ENCODE measurements at regions not wholly inside any gene's neighbourhood (a gene's known extent, or its start where the extent isn't known, plus 50 kb on each side); places are given as distances from the start of the nearest gene placed in this dataset.

- Histone ChIP-seq H3K27ac (ENCODE audit: insufficient read depth in 1 of 2, low read depth in 1 of 2, low read length in 2 of 2, poor library complexity in 1 of 2, severe bottlenecking in 2 of 2) (no peak overlapping the region), H3K9me3 (ENCODE audit: control extremely low read depth in 1 of 5, control insufficient read depth in 4 of 5, insufficient read depth in 2 of 5, low read depth in 1 of 5, low read length in 4 of 5) (no peaks in the 10 kb centered on the region), H3K27me3 (replicated peaks in 2 of 5; ENCODE audit: control insufficient read depth in 4 of 5, insufficient read depth in 5 of 5, low read length in 4 of 5) (peaks cover 0 to 3% (median 0%) of the 10 kb centered on the region in 5 experiments), H3K36me3 (ENCODE audit: control insufficient read depth in 4 of 4, insufficient read depth in 4 of 4, low read length in 3 of 4) (no peaks in the 10 kb centered on the region), H3K4me1 (ENCODE audit: control extremely low read depth in 1 of 4, control insufficient read depth in 4 of 4, insufficient read depth in 4 of 4, low read length in 3 of 4) (no peaks in the 10 kb centered on the region), H3K4me3 (ENCODE audit: control insufficient read depth in 1 of 7, extremely low read depth in 1 of 7, insufficient read depth in 4 of 7, low read depth in 2 of 7, low read length in 6 of 7) (no peak overlapping the region)
- POLR2A ChIA-PET = no interaction called here
- DNase-seq = no peak
- CTCF ChIA-PET = no interaction called here
- WGBS (ENCODE audit: insufficient coverage) = 41% methylated on average over 2 of the region's 4 CpGs
Measured at GRCh38 chr15:38992506-38992905, 427.9 kb upstream of the RASGRP1 start.

- ChIA-PET POLR2A (no interaction called here), CTCF (no interaction called here)
- H3K4me1 ChIP-seq (ENCODE audit: control extremely low read depth in 1 of 4, control insufficient read depth in 4 of 4, insufficient read depth in 4 of 4, low read length in 3 of 4) = no peaks in the 10 kb centered on the region
- H3K4me3 ChIP-seq (ENCODE audit: control insufficient read depth in 1 of 7, extremely low read depth in 1 of 7, insufficient read depth in 4 of 7, low read depth in 2 of 7, low read length in 6 of 7) = no peak overlapping the region
- H3K27ac ChIP-seq (ENCODE audit: insufficient read depth in 1 of 2, low read depth in 1 of 2, low read length in 2 of 2, poor library complexity in 1 of 2, severe bottlenecking in 2 of 2) = no peak overlapping the region
- peaks cover 0 to 3% (median 0%) of the 10 kb centered on the region in 5 experiments for H3K27me3 ChIP-seq (replicated peaks in 2 of 5; ENCODE audit: control insufficient read depth in 4 of 5, insufficient read depth in 5 of 5, low read length in 4 of 5)
- no peak for DNase-seq
- no peaks in the 10 kb centered on the region for H3K36me3 ChIP-seq (ENCODE audit: control insufficient read depth in 4 of 4, insufficient read depth in 4 of 4, low read length in 3 of 4)
- no peaks in the 10 kb centered on the region for H3K9me3 ChIP-seq (ENCODE audit: control extremely low read depth in 1 of 5, control insufficient read depth in 4 of 5, insufficient read depth in 2 of 5, low read depth in 1 of 5, low read length in 4 of 5)
- 100% methylated on average over 1 of the region's 2 CpGs for WGBS (ENCODE audit: insufficient coverage)
Measured at GRCh38 chr15:38992930-38993329, 428.3 kb upstream of the RASGRP1 start.

GRCh38 chr15:38994310-38994709 is 429.7 kb upstream of the RASGRP1 start:
- no peaks in the 10 kb centered on the region for H3K9me3 ChIP-seq (ENCODE audit: control extremely low read depth in 1 of 5, control insufficient read depth in 4 of 5, insufficient read depth in 2 of 5, low read depth in 1 of 5, low read length in 4 of 5)
- ChIA-PET POLR2A (no interaction called here), CTCF (no interaction called here)
- no peaks in the 10 kb centered on the region for H3K4me1 ChIP-seq (ENCODE audit: control extremely low read depth in 1 of 4, control insufficient read depth in 4 of 4, insufficient read depth in 4 of 4, low read length in 3 of 4)
- H3K4me3 ChIP-seq (ENCODE audit: control insufficient read depth in 1 of 7, extremely low read depth in 1 of 7, insufficient read depth in 4 of 7, low read depth in 2 of 7, low read length in 6 of 7) = no peak overlapping the region
- WGBS (ENCODE audit: insufficient coverage) = no CpG with 5 or more reads among the region's 2 CpGs
- no peak overlapping the region for H3K27ac ChIP-seq (ENCODE audit: insufficient read depth in 1 of 2, low read depth in 1 of 2, low read length in 2 of 2, poor library complexity in 1 of 2, severe bottlenecking in 2 of 2)
- no peaks in the 10 kb centered on the region for H3K36me3 ChIP-seq (ENCODE audit: control insufficient read depth in 4 of 4, insufficient read depth in 4 of 4, low read length in 3 of 4)
- no peak for DNase-seq
- peaks cover 0 to 3% (median 0%) of the 10 kb centered on the region in 5 experiments for H3K27me3 ChIP-seq (replicated peaks in 2 of 5; ENCODE audit: control insufficient read depth in 4 of 5, insufficient read depth in 5 of 5, low read length in 4 of 5)

GRCh38 chr15:38996111-38996631 is 431.6 kb upstream of the RASGRP1 start:
- H3K4me3 ChIP-seq (ENCODE audit: control insufficient read depth in 1 of 7, extremely low read depth in 1 of 7, insufficient read depth in 4 of 7, low read depth in 2 of 7, low read length in 6 of 7) = no peak overlapping the region
- ChIA-PET CTCF (interaction anchor here (1.0 kb wide), 1 partner anchor 9 kb away, joined by 3 read pairs; no protein-coding TSS in a partner anchor), POLR2A (no interaction called here)
- no peaks in the 10 kb centered on the region for H3K4me1 ChIP-seq (ENCODE audit: control extremely low read depth in 1 of 4, control insufficient read depth in 4 of 4, insufficient read depth in 4 of 4, low read length in 3 of 4)
- no peaks in the 10 kb centered on the region for H3K36me3 ChIP-seq (ENCODE audit: control insufficient read depth in 4 of 4, insufficient read depth in 4 of 4, low read length in 3 of 4)
- no peaks in the 10 kb centered on the region for H3K9me3 ChIP-seq (ENCODE audit: control extremely low read depth in 1 of 5, control insufficient read depth in 4 of 5, insufficient read depth in 2 of 5, low read depth in 1 of 5, low read length in 4 of 5)
- H3K27me3 ChIP-seq (replicated peaks in 2 of 5; ENCODE audit: control insufficient read depth in 4 of 5, insufficient read depth in 5 of 5, low read length in 4 of 5) = peaks cover 0 to 3% (median 0%) of the 10 kb centered on the region in 5 experiments
- no peak for DNase-seq
- WGBS (ENCODE audit: insufficient coverage) = no CpG with 5 or more reads among the region's 3 CpGs
- no peak overlapping the region for H3K27ac ChIP-seq (ENCODE audit: insufficient read depth in 1 of 2, low read depth in 1 of 2, low read length in 2 of 2, poor library complexity in 1 of 2, severe bottlenecking in 2 of 2)

GRCh38 chr15:38997841-38998240 is 433.2 kb upstream of the RASGRP1 start:
- POLR2A ChIA-PET = no interaction called here
- CTCF ChIA-PET = no interaction called here
- no peak overlapping the region for H3K27ac ChIP-seq (ENCODE audit: insufficient read depth in 1 of 2, low read depth in 1 of 2, low read length in 2 of 2, poor library complexity in 1 of 2, severe bottlenecking in 2 of 2)
- H3K4me3 ChIP-seq (ENCODE audit: control insufficient read depth in 1 of 7, extremely low read depth in 1 of 7, insufficient read depth in 4 of 7, low read depth in 2 of 7, low read length in 6 of 7) = no peak overlapping the region
- peaks cover 0 to 3% (median 0%) of the 10 kb centered on the region in 5 experiments for H3K27me3 ChIP-seq (replicated peaks in 2 of 5; ENCODE audit: control insufficient read depth in 4 of 5, insufficient read depth in 5 of 5, low read length in 4 of 5)
- H3K4me1 ChIP-seq (ENCODE audit: control extremely low read depth in 1 of 4, control insufficient read depth in 4 of 4, insufficient read depth in 4 of 4, low read length in 3 of 4) = no peaks in the 10 kb centered on the region
- H3K9me3 ChIP-seq (ENCODE audit: control extremely low read depth in 1 of 5, control insufficient read depth in 4 of 5, insufficient read depth in 2 of 5, low read depth in 1 of 5, low read length in 4 of 5) = peaks cover 0 to 2% (median 0%) of the 10 kb centered on the region in 5 experiments
- H3K36me3 ChIP-seq (ENCODE audit: control insufficient read depth in 4 of 4, insufficient read depth in 4 of 4, low read length in 3 of 4) = no peaks in the 10 kb centered on the region
- no peak for DNase-seq
- WGBS (ENCODE audit: insufficient coverage) = no CpG with 5 or more reads among the region's 1 CpG

GRCh38 chr15:39000008-39000734 is 435.6 kb upstream of the RASGRP1 start:
- Histone ChIP-seq H3K4me1 (ENCODE audit: control extremely low read depth in 1 of 4, control insufficient read depth in 4 of 4, insufficient read depth in 4 of 4, low read length in 3 of 4) (no peaks in the 10 kb centered on the region), H3K9me3 (ENCODE audit: control extremely low read depth in 1 of 5, control insufficient read depth in 4 of 5, insufficient read depth in 2 of 5, low read depth in 1 of 5, low read length in 4 of 5) (peaks cover 0 to 3% (median 0%) of the 10 kb centered on the region in 5 experiments), H3K27me3 (replicated peaks in 2 of 5; ENCODE audit: control insufficient read depth in 4 of 5, insufficient read depth in 5 of 5, low read length in 4 of 5) (no peaks in the 10 kb centered on the region), H3K36me3 (ENCODE audit: control insufficient read depth in 4 of 4, insufficient read depth in 4 of 4, low read length in 3 of 4) (no peaks in the 10 kb centered on the region), H3K27ac (ENCODE audit: insufficient read depth in 1 of 2, low read depth in 1 of 2, low read length in 2 of 2, poor library complexity in 1 of 2, severe bottlenecking in 2 of 2) (no peak overlapping the region), H3K4me3 (ENCODE audit: control insufficient read depth in 1 of 7, extremely low read depth in 1 of 7, insufficient read depth in 4 of 7, low read depth in 2 of 7, low read length in 6 of 7) (no peak overlapping the region)
- ChIA-PET POLR2A (no interaction called here), CTCF (no interaction called here)
- no peak for DNase-seq
- WGBS (ENCODE audit: insufficient coverage) = 100% methylated on average over 6 of the region's 10 CpGs

GRCh38 chr15:39009740-39010139 is 445.1 kb upstream of the RASGRP1 start:
- no CpG with 5 or more reads among the region's 1 CpG for WGBS (ENCODE audit: insufficient coverage)
- DNase-seq = no peak
- ChIA-PET CTCF (no interaction called here), POLR2A (no interaction called here)
- no peak overlapping the region for H3K4me3 ChIP-seq (ENCODE audit: control insufficient read depth in 1 of 7, extremely low read depth in 1 of 7, insufficient read depth in 4 of 7, low read depth in 2 of 7, low read length in 6 of 7)
- peaks cover 8 to 19% (median 9%) of the 10 kb centered on the region in 5 experiments for H3K9me3 ChIP-seq (ENCODE audit: control extremely low read depth in 1 of 5, control insufficient read depth in 4 of 5, insufficient read depth in 2 of 5, low read depth in 1 of 5, low read length in 4 of 5)
- no peak overlapping the region for H3K27ac ChIP-seq (ENCODE audit: insufficient read depth in 1 of 2, low read depth in 1 of 2, low read length in 2 of 2, poor library complexity in 1 of 2, severe bottlenecking in 2 of 2)
- no peaks in the 10 kb centered on the region for H3K36me3 ChIP-seq (ENCODE audit: control insufficient read depth in 4 of 4, insufficient read depth in 4 of 4, low read length in 3 of 4)
- H3K27me3 ChIP-seq (replicated peaks in 2 of 5; ENCODE audit: control insufficient read depth in 4 of 5, insufficient read depth in 5 of 5, low read length in 4 of 5) = no peaks in the 10 kb centered on the region
- H3K4me1 ChIP-seq (ENCODE audit: control extremely low read depth in 1 of 4, control insufficient read depth in 4 of 4, insufficient read depth in 4 of 4, low read length in 3 of 4) = no peaks in the 10 kb centered on the region
